Lower lobe of right lung (tissue), 2 donors: ENCODE measurements at regions not wholly inside any gene's neighbourhood (a gene's known extent, or its start where the extent isn't known, plus 50 kb on each side); places are given as distances from the start of the nearest gene placed in this dataset.
A peak's percentile ranks its signal among the peaks of the same experiment; 100 is the strongest.

Source experiments
- ATAC-seq, 2 donors: fragments of 200-7000 bp; cut with Tn5 transposase; one replicate each; pipeline ENCODE4 v1.9.1; 2020 to 2022; ENCODE audit warnings: mild to moderate bottlenecking in 2 of 2, moderate library complexity in 2 of 2
- DNase-seq: peaks from one replicate; pipeline ENCODE4 v3.0.0-alpha.2; 2020
- H3K27ac ChIP-seq: fragments of 200-600 bp; one replicate; pipeline ENCODE4 v1.8.0; 2022
- H3K27me3 ChIP-seq: fragments of 200-600 bp; one replicate; pipeline ENCODE4 v1.8.0; 2022; ENCODE audit warnings: low read depth
- H3K36me3 ChIP-seq: fragments of 200-600 bp; one replicate; pipeline ENCODE4 v1.8.0; 2022; ENCODE audit warnings: mild to moderate bottlenecking
- H3K4me1 ChIP-seq: fragments of 200-600 bp; one replicate; pipeline ENCODE4 v1.8.0; 2022
- H3K4me3 ChIP-seq: fragments of 200-600 bp; one replicate; pipeline ENCODE4 v1.8.0; 2022; ENCODE audit warnings: mild to moderate bottlenecking
- H3K9me3 ChIP-seq: fragments of 200-600 bp; one replicate; pipeline ENCODE4 v1.8.0; 2022
- CTCF ChIP-seq: fragments of 200-600 bp; IDR thresholded peaks from one replicate; pipeline ENCODE4 v1.8.0; 2022; ENCODE audit warnings: antibody characterized with exemption, mild to moderate bottlenecking
- intact Hi-C: fragments of 100-400 bp; cut with DNase I; formaldehyde crosslinking; loops from one replicate; pipeline ENCODE4 v1.11.0; 2022
- donor health status: DM: no; HTN: yes; CAD: no; lungs with severe emphysema.

GRCh38 chr2:160889439-160890170 is 270.6 kb upstream of the TANK start:
- no peak for DNase-seq
- no peak overlapping the region for H3K4me3 ChIP-seq
- H3K36me3 ChIP-seq: no peaks in the 10 kb centered on the region
- H3K4me1 ChIP-seq: no peaks in the 10 kb centered on the region
- no peaks in the 10 kb centered on the region for H3K9me3 ChIP-seq
- peak; percentile 35 to 89 for ATAC-seq
- H3K27ac ChIP-seq: no peak overlapping the region
- no peak for TF ChIP-seq CTCF
- no peaks in the 10 kb centered on the region for H3K27me3 ChIP-seq
- intact Hi-C loops: no loop called here

GRCh38 chr2:160890667-160891352 is 269.4 kb upstream of the TANK start:
- no peak overlapping the region for H3K4me3 ChIP-seq
- H3K9me3 ChIP-seq: no peaks in the 10 kb centered on the region
- no peaks in the 10 kb centered on the region for H3K4me1 ChIP-seq
- peak; percentile 9 to 29 for ATAC-seq
- H3K27ac ChIP-seq: no peak overlapping the region
- no peak for TF ChIP-seq CTCF
- intact Hi-C loops: no loop called here
- H3K27me3 ChIP-seq: no peaks in the 10 kb centered on the region
- no peaks in the 10 kb centered on the region for H3K36me3 ChIP-seq
- no peak for DNase-seq

- no peak for TF ChIP-seq CTCF
- Histone ChIP-seq H3K4me3 (no peak overlapping the region), H3K27ac (no peak overlapping the region), H3K4me1 (no peaks in the 10 kb centered on the region), H3K9me3 (no peaks in the 10 kb centered on the region), H3K27me3 (no peaks in the 10 kb centered on the region), H3K36me3 (no peaks in the 10 kb centered on the region)
- ATAC-seq: peak; percentile 9 to 14
- no peak for DNase-seq
- intact Hi-C loops: no loop called here
These were observed 268.9 kb upstream of the TANK start for GRCh38 chr2:160891353-160891740.

GRCh38 chr2:160892204-160892603 is 268.0 kb upstream of the TANK start:
- Histone ChIP-seq H3K27ac (no peak overlapping the region), H3K9me3 (no peaks in the 10 kb centered on the region), H3K4me1 (no peaks in the 10 kb centered on the region), H3K36me3 (no peaks in the 10 kb centered on the region), H3K4me3 (no peak overlapping the region), H3K27me3 (no peaks in the 10 kb centered on the region)
- DNase-seq: no peak
- intact Hi-C loops: no loop called here
- TF ChIP-seq CTCF: no peak
- ATAC-seq: no peak

GRCh38 chr2:160893581-160893980 is 266.6 kb upstream of the TANK start:
- Histone ChIP-seq H3K36me3 (no peaks in the 10 kb centered on the region), H3K4me1 (no peaks in the 10 kb centered on the region), H3K4me3 (no peak overlapping the region), H3K27ac (no peak overlapping the region), H3K27me3 (no peaks in the 10 kb centered on the region), H3K9me3 (no peaks in the 10 kb centered on the region)
- no peak for TF ChIP-seq CTCF
- ATAC-seq: no peak
- intact Hi-C loops: no loop called here
- DNase-seq: no peak
